Lower lobe of right lung (tissue), 2 donors: ENCODE measurements at regions not wholly inside any gene's neighbourhood (a gene's known extent, or its start where the extent isn't known, plus 50 kb on each side); places are given as distances from the start of the nearest gene placed in this dataset.
A peak's percentile ranks its signal among the peaks of the same experiment; 100 is the strongest.

Experiments
- ATAC-seq, 2 donors: fragments of 200-7000 bp; cut with Tn5 transposase; one replicate each; pipeline ENCODE4 v1.9.1; 2020 to 2022; ENCODE audit warnings: mild to moderate bottlenecking in 2 of 2, moderate library complexity in 2 of 2
- DNase-seq: peaks from one replicate; pipeline ENCODE4 v3.0.0-alpha.2; 2020
- H3K27ac ChIP-seq: fragments of 200-600 bp; one replicate; pipeline ENCODE4 v1.8.0; 2022
- H3K27me3 ChIP-seq: fragments of 200-600 bp; one replicate; pipeline ENCODE4 v1.8.0; 2022; ENCODE audit warnings: low read depth
- H3K36me3 ChIP-seq: fragments of 200-600 bp; one replicate; pipeline ENCODE4 v1.8.0; 2022; ENCODE audit warnings: mild to moderate bottlenecking
- H3K4me1 ChIP-seq: fragments of 200-600 bp; one replicate; pipeline ENCODE4 v1.8.0; 2022
- H3K4me3 ChIP-seq: fragments of 200-600 bp; one replicate; pipeline ENCODE4 v1.8.0; 2022; ENCODE audit warnings: mild to moderate bottlenecking
- H3K9me3 ChIP-seq: fragments of 200-600 bp; one replicate; pipeline ENCODE4 v1.8.0; 2022
- CTCF ChIP-seq: fragments of 200-600 bp; IDR thresholded peaks from one replicate; pipeline ENCODE4 v1.8.0; 2022; ENCODE audit warnings: antibody characterized with exemption, mild to moderate bottlenecking
- intact Hi-C: fragments of 100-400 bp; cut with DNase I; formaldehyde crosslinking; loops from one replicate; pipeline ENCODE4 v1.11.0; 2022
- donor health status: DM: no; HTN: yes; CAD: no; lungs with severe emphysema.

GRCh38 chr7:91323626-91324158, 59.5 kb downstream of the FZD1 start:
- TF ChIP-seq CTCF, result no peak
- H3K4me3 ChIP-seq, result no peak overlapping the region
- no peak overlapping the region for H3K27ac ChIP-seq
- no peak for ATAC-seq
- H3K36me3 ChIP-seq, result no peaks in the 10 kb centered on the region
- no peaks in the 10 kb centered on the region for H3K27me3 ChIP-seq
- peaks cover 18% of the 10 kb centered on the region for H3K4me1 ChIP-seq
- intact Hi-C loops, result no loop called here
- DNase-seq, result no peak
- H3K9me3 ChIP-seq, result no peaks in the 10 kb centered on the region

- H3K36me3 ChIP-seq, result no peaks in the 10 kb centered on the region
- no peak for TF ChIP-seq CTCF
- intact Hi-C loops, result no loop called here
Measured at GRCh38 chr7:91324663-91325062, 60.4 kb downstream of the FZD1 start.

GRCh38 chr7:91325726-91326125, 61.5 kb downstream of the FZD1 start:
- Histone ChIP-seq H3K4me1 (peaks cover 18% of the 10 kb centered on the region), H3K36me3 (no peaks in the 10 kb centered on the region), H3K27me3 (no peaks in the 10 kb centered on the region), H3K9me3 (no peaks in the 10 kb centered on the region), H3K27ac (peak overlapping the region; percentile 58), H3K4me3 (no peak overlapping the region)
- no peak for TF ChIP-seq CTCF
- DNase-seq (no peak), ATAC-seq (no peak)
- intact Hi-C loops, result no loop called here

More at GRCh38 chr7:91324663-91325062, 60.4 kb downstream of the FZD1 start:
- DNase-seq, result no peak
- no peak overlapping the region for H3K4me3 ChIP-seq
- no peaks in the 10 kb centered on the region for H3K27me3 ChIP-seq
- H3K27ac ChIP-seq, result no peak overlapping the region
- ATAC-seq, result no peak
- H3K4me1 ChIP-seq, result peaks cover 18% of the 10 kb centered on the region
- no peaks in the 10 kb centered on the region for H3K9me3 ChIP-seq

- no peaks in the 10 kb centered on the region for H3K9me3 ChIP-seq
- H3K4me1 ChIP-seq, result peaks cover 26% of the 10 kb centered on the region
- ATAC-seq (peak in 1 of 2 donors; percentile 12), DNase-seq (no peak)
- no peaks in the 10 kb centered on the region for H3K27me3 ChIP-seq
- TF ChIP-seq CTCF, result no peak
- H3K4me3 ChIP-seq, result no peak overlapping the region
- H3K36me3 ChIP-seq, result no peaks in the 10 kb centered on the region
- peak overlapping the region; percentile 58 for H3K27ac ChIP-seq
- intact Hi-C loops, result no loop called here
Measured at GRCh38 chr7:91326516-91327199, 62.4 kb downstream of the FZD1 start.

- intact Hi-C loops, result no loop called here
- H3K36me3 ChIP-seq, result no peaks in the 10 kb centered on the region
- no peak overlapping the region for H3K27ac ChIP-seq
- peaks cover 26% of the 10 kb centered on the region for H3K4me1 ChIP-seq
- no peaks in the 10 kb centered on the region for H3K27me3 ChIP-seq
- H3K4me3 ChIP-seq, result no peak overlapping the region
- ATAC-seq (peak; percentile 39 to 48), DNase-seq (no peak)
- no peak for TF ChIP-seq CTCF
- H3K9me3 ChIP-seq, result no peaks in the 10 kb centered on the region
Measured at GRCh38 chr7:91327346-91327745, 63.1 kb downstream of the FZD1 start.
